Fibroblast of mammary gland (primary cell): ENCODE measurements at regions not wholly inside any gene's neighbourhood (a gene's known extent, or its start where the extent isn't known, plus 50 kb on each side); places are given as distances from the start of the nearest gene placed in this dataset.

Source experiments
- DNase-seq: peaks from one replicate; pipeline ENCODE4 v3.0.0-alpha.2; 2010; ENCODE audit warnings: low read depth
- H3K4me3 ChIP-seq: 2 replicates; pipeline ENCODE4 v1.5.1; 2011; ENCODE audit warnings: low read depth, mild to moderate bottlenecking, low read length, moderate library complexity; ENCODE audit not compliant: control insufficient read depth
- TF ChIP-seq, protein P1 (sequence below): conservative IDR thresholded peaks from 2 replicates; pipeline ENCODE4 v1.5.1; 2011; ENCODE audit warnings: low read depth, low read length, inconsistent platforms; ENCODE audit not compliant: control insufficient read depth, insufficient read depth

- no peak overlapping the region for H3K4me3 ChIP-seq
- TF ChIP-seq, protein P1, sequence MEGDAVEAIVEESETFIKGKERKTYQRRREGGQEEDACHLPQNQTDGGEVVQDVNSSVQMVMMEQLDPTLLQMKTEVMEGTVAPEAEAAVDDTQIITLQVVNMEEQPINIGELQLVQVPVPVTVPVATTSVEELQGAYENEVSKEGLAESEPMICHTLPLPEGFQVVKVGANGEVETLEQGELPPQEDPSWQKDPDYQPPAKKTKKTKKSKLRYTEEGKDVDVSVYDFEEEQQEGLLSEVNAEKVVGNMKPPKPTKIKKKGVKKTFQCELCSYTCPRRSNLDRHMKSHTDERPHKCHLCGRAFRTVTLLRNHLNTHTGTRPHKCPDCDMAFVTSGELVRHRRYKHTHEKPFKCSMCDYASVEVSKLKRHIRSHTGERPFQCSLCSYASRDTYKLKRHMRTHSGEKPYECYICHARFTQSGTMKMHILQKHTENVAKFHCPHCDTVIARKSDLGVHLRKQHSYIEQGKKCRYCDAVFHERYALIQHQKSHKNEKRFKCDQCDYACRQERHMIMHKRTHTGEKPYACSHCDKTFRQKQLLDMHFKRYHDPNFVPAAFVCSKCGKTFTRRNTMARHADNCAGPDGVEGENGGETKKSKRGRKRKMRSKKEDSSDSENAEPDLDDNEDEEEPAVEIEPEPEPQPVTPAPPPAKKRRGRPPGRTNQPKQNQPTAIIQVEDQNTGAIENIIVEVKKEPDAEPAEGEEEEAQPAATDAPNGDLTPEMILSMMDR = peak; percentile 65
- DNase-seq = peak; percentile 52
Observed at GRCh38 chr6:101114703-101115102, 233.6 kb upstream of the ASCC3 start.

GRCh38 chr6:101116337-101116736, 235.2 kb upstream of the ASCC3 start:
- H3K4me3 ChIP-seq = no peak overlapping the region
- DNase-seq = no peak
- TF ChIP-seq, protein P1 = no peak

DNA sequence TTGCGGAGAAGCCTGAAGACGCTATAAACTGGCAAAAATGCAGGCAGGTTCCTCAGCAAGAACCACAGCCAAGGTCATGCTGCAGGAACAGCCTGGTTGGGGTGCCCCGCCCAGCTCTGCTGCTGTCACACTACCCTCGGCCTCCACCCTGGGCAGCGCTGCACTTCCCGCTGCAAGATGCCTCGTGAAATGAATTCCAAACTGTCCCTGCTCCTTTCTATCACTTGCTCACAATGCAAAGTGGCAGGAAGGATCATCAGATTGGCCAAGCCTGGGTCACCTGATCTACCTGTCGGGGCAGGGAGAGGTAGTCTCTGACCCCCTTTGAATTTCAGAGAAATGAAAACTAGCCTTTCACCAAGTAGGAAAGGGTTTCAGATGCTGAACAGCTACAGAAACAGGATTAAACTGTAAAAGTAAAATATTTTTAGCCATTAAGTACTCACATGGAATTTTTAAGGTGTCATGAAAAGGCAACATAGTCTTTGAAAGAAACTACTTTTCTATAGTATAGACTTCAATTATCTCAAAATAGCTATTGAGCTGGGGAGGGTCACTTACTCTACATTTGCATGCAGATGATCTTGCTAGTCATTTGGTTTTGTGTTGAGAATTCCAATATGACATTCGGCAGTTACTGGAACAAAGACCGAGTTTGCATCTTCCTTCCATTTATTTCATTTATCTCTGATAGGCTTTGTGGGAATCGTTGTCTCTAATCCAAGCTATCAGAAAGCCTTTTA, 236.4 kb upstream of the ASCC3 start:
- H3K4me3 ChIP-seq = no peak overlapping the region
- DNase-seq = no peak
- TF ChIP-seq, protein P1 = no peak

DNA sequence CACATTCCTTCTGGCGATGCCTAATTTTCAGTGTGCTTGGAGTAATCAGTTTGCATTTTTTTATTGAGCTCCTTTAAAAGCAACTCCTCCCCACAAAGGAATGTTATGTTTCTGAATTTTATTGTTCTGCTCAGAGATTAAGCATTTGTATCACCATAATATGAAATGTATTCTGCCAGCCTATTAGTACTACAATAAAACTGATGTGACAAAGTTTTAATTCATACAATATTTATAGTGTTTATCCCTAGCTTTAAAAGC, 236.9 kb upstream of the ASCC3 start:
- TF ChIP-seq, protein P1 = no peak
- no peak for DNase-seq
- no peak overlapping the region for H3K4me3 ChIP-seq

DNA sequence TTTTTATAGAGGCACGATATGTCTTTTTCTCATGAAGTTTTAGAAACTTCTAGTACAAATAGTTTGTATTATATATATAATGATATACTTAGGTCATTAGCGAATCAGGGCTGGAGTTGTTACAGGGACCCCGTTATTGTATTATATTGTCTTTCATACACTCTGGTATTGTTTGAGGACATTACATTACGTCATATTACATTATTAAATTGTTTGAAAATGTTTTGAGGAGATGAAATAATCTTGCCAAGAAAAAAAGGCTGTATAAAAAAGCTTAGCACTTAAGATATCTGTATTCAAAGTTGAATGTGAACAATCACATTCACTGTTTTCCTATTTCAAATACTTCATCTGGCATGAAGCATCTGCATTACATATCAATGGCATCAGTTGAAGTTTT, 239.6 kb upstream of the ASCC3 start:
- TF ChIP-seq, protein P1 = no peak
- H3K4me3 ChIP-seq = no peak overlapping the region
- no peak for DNase-seq

DNA sequence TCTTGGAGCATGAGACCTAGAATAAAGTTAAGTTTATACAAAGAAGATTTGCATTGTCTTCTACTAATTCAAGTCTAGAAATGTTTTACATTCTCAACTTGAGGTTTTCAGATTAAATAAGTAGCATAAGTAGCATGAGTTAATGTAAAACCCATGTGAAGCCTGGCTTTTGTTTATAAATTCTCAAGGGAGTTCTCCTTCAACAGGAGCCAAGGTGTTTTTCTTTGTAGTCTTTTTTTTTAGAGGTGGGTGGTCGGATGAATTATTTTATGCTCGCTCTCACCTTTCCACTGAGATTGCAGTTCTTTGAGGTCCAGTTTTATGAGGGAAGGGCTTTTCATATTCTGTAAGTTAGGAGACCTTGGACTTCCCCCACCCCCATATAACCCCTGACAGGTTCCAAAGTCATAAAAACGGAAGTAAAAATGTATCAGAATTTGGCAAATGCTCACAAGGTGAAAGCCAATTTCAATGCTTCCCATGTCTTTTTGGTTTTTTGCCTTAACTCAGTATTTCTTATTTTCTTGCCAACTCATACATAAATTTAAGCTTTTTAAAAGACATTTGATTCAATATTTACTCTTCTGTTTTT, 244.3 kb upstream of the ASCC3 start:
- DNase-seq = no peak
- H3K4me3 ChIP-seq = no peak overlapping the region
- TF ChIP-seq, protein P1 = no peak

GRCh38 chr6:101126501-101126900, 245.4 kb upstream of the ASCC3 start:
- TF ChIP-seq, protein P1 = no peak
- no peak for DNase-seq
- no peak overlapping the region for H3K4me3 ChIP-seq
